Loucy (cell line): ENCODE measurements at regions not wholly inside any gene's neighbourhood (a gene's known extent, or its start where the extent isn't known, plus 50 kb on each side); places are given as distances from the start of the nearest gene placed in this dataset.

Experiments
- CTCF ChIP-seq: fragments of 200-600 bp; sonication (generic); conservative IDR thresholded peaks from 2 replicates; pipeline ENCODE4 v1.5.1; 2014; ENCODE audit warnings: mild to moderate bottlenecking, antibody characterized with exemption, low read length
- EZH2phosphoT487 ChIP-seq: fragments of 200-600 bp; IDR thresholded peaks from 2 replicates; pipeline ENCODE4 v1.6.1; 2018; ENCODE audit warnings: antibody characterized with exemption, mild to moderate bottlenecking, moderate library complexity, borderline replicate concordance

- TF ChIP-seq CTCF (no peak), EZH2phosphoT487 (no peak)
These were observed 124.3 kb upstream of the TRIM2 start for GRCh38 chr4:153079857-153080391.
